ENCODE measurements at regions not wholly inside any gene's neighbourhood (a gene's known extent, or its start where the extent isn't known, plus 50 kb on each side); places are given as distances from the start of the nearest gene placed in this dataset.
"Not testable (repeated sequence)": the region's sequence is repeated elsewhere in the genome, so short reads cannot be mapped to it uniquely, and the experiment has no call there.

DNA sequence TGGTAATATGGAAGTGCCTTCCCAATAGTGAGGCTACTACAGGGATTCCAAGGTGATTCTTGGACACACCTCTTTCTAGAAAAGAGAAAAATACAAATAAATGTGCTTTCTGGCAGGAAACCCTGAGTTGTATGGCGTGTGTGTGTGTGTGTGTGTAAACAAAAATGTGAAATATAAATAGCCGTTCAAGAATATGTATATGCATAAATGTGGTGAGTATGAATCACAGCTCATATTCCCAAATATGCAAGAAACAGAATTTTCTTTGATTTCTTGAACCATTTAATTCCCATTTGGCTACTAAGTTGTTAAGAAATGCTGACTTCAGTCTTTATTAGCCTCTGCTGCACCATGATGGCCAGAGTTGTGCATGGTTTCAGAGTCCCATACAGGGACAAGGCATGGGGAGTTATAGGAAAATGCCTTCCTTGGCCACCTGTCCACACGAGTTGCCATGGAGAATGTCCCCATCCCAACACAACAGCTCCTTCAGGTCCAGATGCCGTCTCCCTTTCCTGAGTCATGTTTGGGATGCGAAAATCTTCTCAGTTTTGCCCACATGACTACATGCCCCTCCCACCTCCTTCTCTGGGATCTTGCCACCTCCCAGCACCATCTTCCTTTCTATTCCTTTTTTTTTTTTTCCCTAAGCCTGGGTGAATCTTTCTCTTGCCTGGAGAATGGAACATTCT is 312.4 kb upstream of the ECI2 start:
- DNase-seq, result no peak

DNA sequence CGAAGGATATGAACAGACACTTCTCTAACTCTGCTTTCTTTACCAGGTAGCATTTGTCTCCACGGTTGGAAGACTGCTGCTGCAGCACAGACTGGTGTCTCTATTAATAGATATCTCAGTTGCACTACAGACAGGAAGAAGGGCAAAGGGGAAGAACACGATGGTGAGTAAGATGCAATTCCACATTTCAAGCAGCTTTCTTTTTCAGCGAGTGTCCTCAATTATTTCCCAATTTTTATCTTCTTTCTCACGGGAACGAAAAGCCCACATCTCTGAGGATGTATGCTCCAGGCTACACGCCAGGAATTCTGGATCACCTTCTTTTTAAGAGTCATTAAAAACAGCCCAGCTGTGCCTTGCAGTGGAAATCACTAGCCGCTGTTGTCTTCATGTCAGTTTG is 311.6 kb upstream of the ECI2 start:
- no peak for DNase-seq

GRCh38 chr6:4441981-4442434 is 306.6 kb upstream of the ECI2 start:
- DNase-seq, result no peak

DNA sequence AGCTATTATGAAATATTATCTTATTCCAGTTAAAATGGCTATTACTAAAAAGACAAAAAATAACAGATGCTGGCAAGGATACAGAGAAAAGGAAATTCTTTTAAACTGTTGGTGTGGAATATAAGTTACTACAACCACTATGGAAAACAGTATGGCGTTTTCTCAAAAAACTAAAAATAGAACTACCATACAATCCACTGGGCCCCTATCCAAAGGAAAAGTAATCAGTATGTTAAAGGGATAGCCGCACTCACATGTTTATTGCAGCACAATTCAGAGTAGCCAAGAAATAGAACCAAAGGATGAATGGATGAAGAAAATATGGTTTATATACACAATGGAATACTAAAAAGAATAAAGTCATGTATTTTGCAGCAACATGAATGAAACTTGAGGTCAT is 303.8 kb upstream of the ECI2 start:
- DNase-seq, result no peak

GRCh38 chr6:4437342-4437741 is 302.0 kb upstream of the ECI2 start:
- no peak for DNase-seq

DNA sequence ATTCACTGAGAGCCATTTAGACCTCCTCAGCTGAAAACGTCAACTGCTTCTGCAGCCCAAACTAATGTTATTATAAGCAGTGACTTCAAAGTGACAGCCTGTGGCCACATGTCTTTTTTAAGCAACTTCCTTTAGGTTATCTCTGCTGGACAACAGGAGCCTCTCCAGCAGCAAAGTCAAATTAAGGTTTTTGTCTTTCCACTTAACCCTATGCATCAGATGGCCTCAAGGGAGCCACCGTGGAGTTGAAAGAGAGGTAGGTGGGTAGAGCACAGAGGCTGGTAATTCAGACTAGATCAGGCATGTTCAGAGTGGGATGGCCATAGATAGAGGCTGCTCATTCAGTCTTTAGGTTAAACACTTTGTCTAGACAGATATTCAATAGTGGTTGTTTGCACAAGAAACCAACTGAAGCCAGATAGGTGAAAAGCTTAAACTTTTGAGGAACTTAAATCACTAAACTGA is 300.6 kb upstream of the ECI2 start:
- no peak for DNase-seq

DNA sequence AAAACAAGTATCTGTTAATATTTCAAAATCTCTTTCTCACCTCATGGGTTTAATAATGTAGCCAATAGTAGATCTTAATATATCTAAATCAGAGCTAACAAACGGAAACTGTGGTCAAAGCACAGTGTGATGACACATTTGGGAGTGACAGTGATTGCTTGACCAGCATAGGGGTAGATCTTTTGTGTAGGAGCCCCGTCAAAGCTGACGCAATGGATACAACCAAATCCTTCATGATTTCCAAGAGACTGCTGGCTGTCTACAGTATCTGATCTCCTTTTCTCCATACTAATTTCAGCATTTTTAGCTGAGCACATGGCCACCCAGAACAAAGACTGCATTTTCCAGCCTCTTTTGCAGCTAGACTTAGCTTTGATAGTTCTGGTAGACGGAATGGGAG is 299.3 kb upstream of the ECI2 start:
- DNase-seq, result no peak

GRCh38 chr6:4433199-4433598 is 297.8 kb upstream of the ECI2 start:
- DNase-seq, result no peak

- no peak for DNase-seq
Measured at GRCh38 chr6:4426968-4427367, 291.6 kb upstream of the ECI2 start.

- no peak for DNase-seq
Measured at GRCh38 chr6:4421837-4422236, 286.5 kb upstream of the ECI2 start.

DNA sequence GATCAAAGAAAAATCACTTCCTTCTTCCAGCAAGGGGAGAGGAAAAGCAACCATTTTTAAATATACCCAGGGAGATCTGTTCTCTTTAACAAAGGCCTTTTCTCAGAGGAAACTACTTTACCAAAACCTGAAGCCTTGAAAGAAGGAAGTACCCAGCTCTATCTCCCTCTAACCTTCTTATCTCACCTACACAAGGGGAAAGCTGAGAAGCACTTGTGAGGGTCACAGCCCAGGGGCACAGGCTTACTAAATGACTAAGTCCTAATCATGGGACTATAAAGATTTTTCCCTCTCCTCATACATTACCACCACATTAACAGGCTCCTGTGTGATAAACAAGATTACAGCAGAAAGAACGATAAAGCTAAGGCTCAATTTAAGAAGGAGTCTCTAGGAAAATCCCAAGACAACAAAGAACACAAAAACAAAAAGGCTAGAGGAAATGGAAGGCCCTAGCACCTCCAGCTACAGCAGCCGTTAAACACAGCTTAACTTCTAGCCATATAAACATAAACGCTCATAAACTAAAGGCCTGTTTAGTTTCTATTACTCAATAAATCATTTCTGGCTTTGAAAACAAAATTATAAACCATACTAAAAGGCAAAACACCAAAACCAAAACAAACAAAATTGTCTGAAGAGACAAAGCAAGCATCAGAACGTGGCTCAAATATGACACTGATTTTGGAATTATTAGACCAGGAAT is 284.9 kb upstream of the ECI2 start:
- DNase-seq, result no peak

- DNase-seq, result no peak
Measured at GRCh38 chr6:4415549-4415948, 280.2 kb upstream of the ECI2 start.

DNA sequence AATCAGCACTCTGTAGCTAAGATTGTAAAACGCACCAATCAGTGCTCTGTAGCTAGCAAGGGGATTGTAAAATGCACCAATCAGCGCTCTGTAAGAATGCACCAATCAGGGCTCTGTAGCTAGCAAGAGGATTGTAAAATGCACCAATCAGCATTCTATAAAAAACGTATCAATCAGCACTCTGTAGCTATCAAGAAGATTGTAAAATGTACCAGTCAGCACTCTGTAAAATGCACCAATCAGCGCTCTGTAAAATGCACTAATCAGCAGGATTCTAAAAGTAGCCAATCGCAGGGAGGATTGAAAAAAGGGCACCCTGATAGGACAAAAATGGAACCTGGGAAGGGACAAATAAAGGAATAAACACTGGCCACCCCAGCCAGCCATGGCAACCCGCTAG is 278.7 kb upstream of the ECI2 start:
- DNase-seq, result not testable (repeated sequence)

DNA sequence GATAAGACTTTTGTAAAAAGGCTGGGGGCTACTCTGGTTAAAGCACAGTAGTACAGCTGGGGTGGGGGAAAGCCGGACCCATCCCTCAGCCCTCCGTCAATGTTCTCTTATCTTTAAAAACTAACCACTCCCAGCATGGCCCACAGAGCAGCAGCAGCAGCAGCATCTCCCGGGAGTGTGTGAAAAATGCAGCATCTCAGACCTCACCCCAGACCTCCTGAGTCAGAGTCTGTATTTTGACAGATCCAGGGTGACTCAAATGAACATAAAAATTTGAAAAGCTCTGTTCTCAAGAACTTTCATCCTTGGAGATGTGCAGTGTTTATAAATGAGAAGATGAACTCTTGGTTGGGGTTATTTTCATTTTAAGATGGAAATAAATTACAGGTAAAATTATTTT is 277.7 kb upstream of the ECI2 start:
- no peak for DNase-seq

GRCh38 chr6:4412488-4412887 is 277.1 kb upstream of the ECI2 start:
- DNase-seq, result no peak

GRCh38 chr6:4412077-4412476 is 276.7 kb upstream of the ECI2 start:
- DNase-seq, result no peak

GRCh38 chr6:4407710-4408109 is 272.3 kb upstream of the ECI2 start:
- not testable (repeated sequence) for DNase-seq

- no peak for DNase-seq
Measured at GRCh38 chr6:4405621-4406212, 270.3 kb upstream of the ECI2 start.

DNA sequence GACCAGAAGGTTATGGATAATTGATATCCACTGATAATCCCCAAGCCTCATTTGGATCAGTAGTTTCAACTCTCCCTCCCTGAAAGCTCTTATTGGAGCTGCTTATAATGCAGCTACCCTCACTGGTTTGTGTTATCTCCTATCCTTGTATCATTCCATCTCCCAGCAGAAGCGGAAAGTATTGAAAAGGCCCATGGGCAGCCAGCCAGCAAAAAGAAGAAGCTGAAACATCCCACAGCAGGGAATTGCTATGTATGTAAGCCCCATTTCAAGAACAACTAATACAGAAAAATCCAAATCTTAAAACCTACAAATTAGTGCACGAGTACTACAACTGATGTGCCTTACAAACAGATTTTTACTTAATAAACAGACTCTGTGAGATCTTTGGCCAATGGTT is 269.0 kb upstream of the ECI2 start:
- DNase-seq, result no peak

- no peak for DNase-seq
Measured at GRCh38 chr6:4403828-4404227, 268.5 kb upstream of the ECI2 start.

DNA sequence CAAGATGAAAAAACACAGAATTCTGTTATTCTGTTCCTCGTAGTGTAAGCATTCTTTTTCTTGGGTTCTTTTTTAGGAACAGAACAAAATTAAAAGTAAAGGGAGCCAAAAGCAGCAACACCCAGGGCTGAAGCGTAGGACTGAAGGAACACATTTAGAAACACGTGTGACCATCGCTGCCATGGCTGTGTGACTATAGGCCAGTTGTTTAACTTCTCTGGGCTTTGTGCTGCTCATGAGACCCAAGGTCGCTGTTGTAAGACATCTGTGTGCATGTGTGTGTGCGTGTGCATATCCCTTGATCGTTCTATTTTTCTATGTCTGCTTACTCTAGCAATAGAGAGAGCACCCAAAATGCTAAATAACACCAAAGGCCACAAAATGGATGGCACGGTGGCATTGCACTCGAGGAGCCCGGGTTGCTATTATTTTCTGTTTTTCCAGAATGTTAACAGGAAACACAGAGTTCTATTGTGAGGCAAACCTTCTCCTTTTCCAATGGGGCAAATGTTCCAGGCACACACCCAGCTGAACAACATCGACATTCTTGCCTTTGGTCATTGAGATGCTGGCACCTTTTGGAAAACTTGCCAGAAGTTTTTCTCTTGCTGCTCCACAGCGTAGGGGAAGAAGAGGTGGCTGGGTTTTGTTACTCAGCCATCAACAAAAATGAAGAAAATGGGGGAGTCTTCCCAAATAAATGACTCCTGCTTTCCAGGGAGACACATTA is 267.8 kb upstream of the ECI2 start:
- no peak for DNase-seq

GRCh38 chr6:4402477-4402976 is 267.2 kb upstream of the ECI2 start:
- no peak for DNase-seq
